GM10248 (cell line): ENCODE measurements at regions not wholly inside any gene's neighbourhood (a gene's known extent, or its start where the extent isn't known, plus 50 kb on each side); places are given as distances from the start of the nearest gene placed in this dataset.

Experiments
- CTCF ChIA-PET: fragments of 300-600 bp; sonication (Branson Sonifier 250); formaldehyde crosslinking; extraction: SDS; loops from one replicate; lab custom pipeline; 2021; ENCODE audit warnings: antibody characterized with exemption; lab: Yijun Ruan, JAX
- POLR2A ChIA-PET: fragments of 350-650 bp; sonication (Branson Sonifier 250); formaldehyde crosslinking; extraction: SDS; loops from one replicate; lab custom pipeline; 2020; ENCODE audit warnings: antibody characterized with exemption; lab: Yijun Ruan, JAX
- DNase-seq: peaks from one replicate; pipeline ENCODE4 v3.0.0; 2012; ENCODE audit errors: extremely low spot score
- TF ChIP-seq, protein P1 (sequence below): IDR thresholded peaks from 2 replicates; pipeline ENCODE4 v1.5.1; 2012; ENCODE audit warnings: mild to moderate bottlenecking, low read depth; ENCODE audit errors: extremely low read depth, missing control alignments, control extremely low read depth

DNA sequence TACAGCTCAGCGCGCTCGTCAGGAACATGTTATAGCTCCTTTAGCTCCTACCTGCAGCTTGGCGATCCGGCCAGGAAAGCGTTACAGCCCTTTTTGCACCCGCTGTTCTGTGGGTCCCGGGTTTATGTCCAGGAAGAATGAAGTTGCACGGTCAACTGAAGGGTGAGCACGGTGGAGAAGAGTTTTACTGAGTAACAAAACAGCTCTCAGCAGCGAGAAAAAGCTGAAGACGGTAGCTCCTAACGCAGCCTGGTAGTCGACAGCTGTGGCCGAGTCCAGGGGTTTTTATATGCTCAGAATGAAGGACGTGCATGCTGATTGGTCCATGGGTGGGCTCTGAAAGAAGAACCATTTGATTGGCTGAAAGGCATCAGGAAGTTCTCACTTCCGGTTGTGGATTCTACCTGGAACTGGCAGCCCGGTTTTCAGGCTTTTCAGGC lies 1830.1 kb upstream of the NUDT12 start:
- POLR2A ChIA-PET, result no interaction called here
- TF ChIP-seq, protein P1, sequence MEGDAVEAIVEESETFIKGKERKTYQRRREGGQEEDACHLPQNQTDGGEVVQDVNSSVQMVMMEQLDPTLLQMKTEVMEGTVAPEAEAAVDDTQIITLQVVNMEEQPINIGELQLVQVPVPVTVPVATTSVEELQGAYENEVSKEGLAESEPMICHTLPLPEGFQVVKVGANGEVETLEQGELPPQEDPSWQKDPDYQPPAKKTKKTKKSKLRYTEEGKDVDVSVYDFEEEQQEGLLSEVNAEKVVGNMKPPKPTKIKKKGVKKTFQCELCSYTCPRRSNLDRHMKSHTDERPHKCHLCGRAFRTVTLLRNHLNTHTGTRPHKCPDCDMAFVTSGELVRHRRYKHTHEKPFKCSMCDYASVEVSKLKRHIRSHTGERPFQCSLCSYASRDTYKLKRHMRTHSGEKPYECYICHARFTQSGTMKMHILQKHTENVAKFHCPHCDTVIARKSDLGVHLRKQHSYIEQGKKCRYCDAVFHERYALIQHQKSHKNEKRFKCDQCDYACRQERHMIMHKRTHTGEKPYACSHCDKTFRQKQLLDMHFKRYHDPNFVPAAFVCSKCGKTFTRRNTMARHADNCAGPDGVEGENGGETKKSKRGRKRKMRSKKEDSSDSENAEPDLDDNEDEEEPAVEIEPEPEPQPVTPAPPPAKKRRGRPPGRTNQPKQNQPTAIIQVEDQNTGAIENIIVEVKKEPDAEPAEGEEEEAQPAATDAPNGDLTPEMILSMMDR, result no peak
- no peak for DNase-seq
- CTCF ChIA-PET, result interaction anchor here (0.7 to 1.4 kb wide), 3 partner anchors 10 to 11 kb away, joined by 3 read pairs; no protein-coding TSS in a partner anchor

DNA sequence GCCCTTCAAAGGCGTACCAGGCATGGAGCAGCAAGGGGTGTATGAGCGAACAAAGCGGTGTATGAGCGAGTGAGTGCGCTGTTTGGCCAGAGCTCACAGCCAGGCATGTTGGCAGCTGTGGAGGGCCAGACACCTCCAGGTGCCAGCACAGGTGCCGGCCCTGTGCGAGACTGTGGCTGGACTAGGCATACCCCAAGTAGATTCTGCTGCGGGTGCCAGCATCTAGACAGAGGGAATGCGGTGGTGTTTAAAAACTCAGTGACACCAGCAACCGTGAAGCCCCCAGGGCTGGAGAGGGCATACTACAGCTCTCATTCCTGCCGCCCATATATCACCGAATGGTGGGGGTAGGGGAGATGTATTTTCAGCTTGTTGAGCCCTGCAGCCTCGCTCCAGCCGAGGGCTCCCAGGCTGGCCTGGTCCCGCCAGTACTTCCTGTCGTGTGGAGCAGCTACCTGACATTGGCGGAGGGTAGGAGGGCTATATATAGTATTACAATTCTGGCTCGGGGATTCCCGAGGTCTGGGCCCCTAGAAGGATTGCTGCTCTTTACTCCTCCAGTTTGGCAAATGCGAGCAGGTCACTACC lies 1829.6 kb upstream of the NUDT12 start:
- ChIA-PET CTCF (interaction anchor here (1.4 kb wide), 2 partner anchors 10 to 11 kb away, joined by 3 read pairs; no protein-coding TSS in a partner anchor), POLR2A (no interaction called here)
- DNase-seq, result no peak

DNA sequence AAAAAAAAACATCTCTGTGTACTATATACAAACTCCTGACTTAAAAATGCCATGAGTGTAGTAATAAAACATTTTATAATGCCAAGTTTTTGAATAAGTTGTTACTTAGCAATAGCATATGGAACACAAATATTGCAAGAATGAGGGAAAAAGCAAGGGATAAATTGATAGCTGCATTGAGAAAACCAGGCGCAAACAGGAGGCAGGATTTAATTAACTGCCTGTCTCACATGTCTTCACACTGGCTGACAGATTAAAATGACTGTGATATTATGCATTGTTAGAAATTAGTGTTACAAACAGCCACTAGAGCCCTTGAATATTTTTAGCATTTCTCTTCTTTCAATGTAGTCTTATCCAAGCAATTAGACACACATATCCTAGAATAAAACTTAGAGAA lies 1817.5 kb upstream of the NUDT12 start:
- TF ChIP-seq, protein P1, result no peak
- ChIA-PET CTCF (no interaction called here), POLR2A (no interaction called here)
- no peak for DNase-seq

More for the DNA sequence above, 1829.6 kb upstream of the NUDT12 start:
- TF ChIP-seq, protein P1, result no peak

DNA sequence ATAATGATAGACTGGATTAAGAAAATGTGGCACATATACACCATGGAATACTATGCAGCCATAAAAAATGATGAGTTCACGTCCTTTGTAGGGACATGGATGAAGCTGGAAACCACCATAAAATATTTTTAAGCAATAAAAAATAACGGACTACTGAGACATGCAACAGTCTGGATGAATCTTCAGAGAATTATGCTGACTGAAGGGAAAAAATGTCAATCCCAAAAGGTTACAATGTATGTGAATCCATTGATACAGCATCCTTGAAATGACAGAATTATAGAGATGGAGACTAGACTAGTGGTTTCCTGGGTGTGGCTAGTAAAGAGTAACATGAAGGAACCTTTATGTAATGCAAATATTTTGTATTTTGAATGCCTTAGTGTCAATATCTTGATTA lies 1808.6 kb upstream of the NUDT12 start:
- POLR2A ChIA-PET, result no interaction called here
- TF ChIP-seq, protein P1, result no peak
- DNase-seq, result no peak
- CTCF ChIA-PET, result interaction anchor here (1.8 kb wide), 1 partner anchor 8 kb away, joined by 4 read pairs; no protein-coding TSS in a partner anchor

DNA sequence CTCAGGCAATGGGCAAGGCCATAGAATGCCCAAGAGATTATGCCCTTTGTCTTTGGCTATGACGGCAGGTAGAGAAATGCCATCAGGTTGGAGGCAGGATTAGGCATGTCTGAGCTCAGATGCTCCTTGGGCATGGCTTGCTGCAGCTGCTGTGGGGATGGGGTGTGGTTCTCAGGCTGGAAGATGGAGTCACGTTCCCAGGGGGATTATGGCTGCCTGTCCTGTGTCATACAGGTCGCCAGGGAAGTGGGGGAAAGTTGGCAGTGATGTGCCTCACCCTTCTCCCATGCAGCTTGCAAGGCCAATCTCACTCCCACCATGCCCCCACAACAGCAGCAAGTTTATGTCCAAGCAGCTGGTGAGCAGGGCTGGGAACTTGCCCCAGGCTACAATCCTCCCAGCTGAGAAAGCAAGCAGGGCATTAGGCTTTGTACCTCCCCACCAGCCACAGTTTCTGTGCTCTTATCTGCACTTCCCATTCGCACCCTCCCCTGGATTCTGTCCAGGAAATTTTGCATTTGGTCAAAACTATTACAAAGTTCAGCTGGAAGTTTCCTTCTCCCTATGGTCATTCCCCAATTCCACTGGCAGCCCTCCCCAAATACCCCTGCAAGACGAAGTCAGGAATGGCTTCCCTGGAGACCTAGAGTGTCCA lies 1788.0 kb upstream of the NUDT12 start:
- no peak for DNase-seq
- CTCF ChIA-PET, result interaction anchor here (1.2 kb wide), 1 partner anchor 9 kb away, joined by 3 read pairs; no protein-coding TSS in a partner anchor
- POLR2A ChIA-PET, result no interaction called here
- TF ChIP-seq, protein P1, result no peak

DNA sequence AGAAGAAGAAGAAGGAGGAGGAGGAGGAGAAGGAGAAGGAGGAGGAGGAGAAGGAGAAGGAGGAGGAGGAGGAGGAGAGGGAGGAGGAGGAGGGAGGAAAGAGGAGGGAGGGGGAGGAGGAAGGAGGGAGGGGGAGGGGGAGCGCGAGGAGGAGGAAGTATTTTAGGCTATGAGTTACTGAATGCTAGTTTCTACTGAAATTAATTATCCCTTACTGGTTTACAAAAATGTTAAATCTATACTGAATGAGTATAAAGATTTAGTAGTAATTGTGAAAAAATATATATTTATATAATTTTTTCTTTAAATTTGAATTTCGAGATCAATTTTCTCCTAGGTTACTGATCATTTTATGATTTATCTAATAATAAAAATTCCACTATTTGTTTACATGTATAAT lies 1769.0 kb upstream of the NUDT12 start:
- TF ChIP-seq, protein P1, result no peak
- CTCF ChIA-PET, result no interaction called here
- POLR2A ChIA-PET, result no interaction called here
- no peak for DNase-seq
